ENCODE measurements at regions not wholly inside any gene's neighbourhood (a gene's known extent, or its start where the extent isn't known, plus 50 kb on each side); places are given as distances from the start of the nearest gene placed in this dataset.
"Not testable (repeated sequence)": the region's sequence is repeated elsewhere in the genome, so short reads cannot be mapped to it uniquely, and the experiment has no call there.

- DNase-seq, result no peak
These were observed 197.2 kb downstream of the GRXCR1 start for GRCh38 chr4:43089730-43090129.

- DNase-seq, result no peak
These were observed 210.5 kb downstream of the GRXCR1 start for GRCh38 chr4:43103048-43103447.

GRCh38 chr4:43112139-43112538 lies 219.6 kb downstream of the GRXCR1 start:
- no peak for DNase-seq

DNA sequence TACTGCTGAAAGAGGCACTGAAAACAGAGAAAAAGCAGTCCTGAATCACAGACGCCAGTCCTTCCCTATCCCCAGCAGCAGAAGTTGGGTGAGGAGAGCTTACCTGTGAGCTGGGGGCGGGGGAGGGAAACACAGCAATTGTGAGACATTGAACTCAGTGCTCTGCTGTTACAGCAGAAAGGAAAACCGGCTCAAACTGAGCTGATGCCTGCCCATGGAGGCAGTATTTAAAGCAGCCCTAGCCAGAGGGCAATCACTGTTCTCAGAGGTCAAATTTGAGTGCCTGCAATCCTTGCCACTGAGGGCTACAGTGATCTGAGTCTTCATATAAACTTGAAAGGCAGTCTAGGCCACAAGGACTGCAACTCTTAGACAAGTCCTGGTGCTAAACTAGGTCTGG lies 220.7 kb downstream of the GRXCR1 start:
- DNase-seq, result no peak

GRCh38 chr4:43126595-43126994 lies 234.1 kb downstream of the GRXCR1 start:
- no peak for DNase-seq

DNA sequence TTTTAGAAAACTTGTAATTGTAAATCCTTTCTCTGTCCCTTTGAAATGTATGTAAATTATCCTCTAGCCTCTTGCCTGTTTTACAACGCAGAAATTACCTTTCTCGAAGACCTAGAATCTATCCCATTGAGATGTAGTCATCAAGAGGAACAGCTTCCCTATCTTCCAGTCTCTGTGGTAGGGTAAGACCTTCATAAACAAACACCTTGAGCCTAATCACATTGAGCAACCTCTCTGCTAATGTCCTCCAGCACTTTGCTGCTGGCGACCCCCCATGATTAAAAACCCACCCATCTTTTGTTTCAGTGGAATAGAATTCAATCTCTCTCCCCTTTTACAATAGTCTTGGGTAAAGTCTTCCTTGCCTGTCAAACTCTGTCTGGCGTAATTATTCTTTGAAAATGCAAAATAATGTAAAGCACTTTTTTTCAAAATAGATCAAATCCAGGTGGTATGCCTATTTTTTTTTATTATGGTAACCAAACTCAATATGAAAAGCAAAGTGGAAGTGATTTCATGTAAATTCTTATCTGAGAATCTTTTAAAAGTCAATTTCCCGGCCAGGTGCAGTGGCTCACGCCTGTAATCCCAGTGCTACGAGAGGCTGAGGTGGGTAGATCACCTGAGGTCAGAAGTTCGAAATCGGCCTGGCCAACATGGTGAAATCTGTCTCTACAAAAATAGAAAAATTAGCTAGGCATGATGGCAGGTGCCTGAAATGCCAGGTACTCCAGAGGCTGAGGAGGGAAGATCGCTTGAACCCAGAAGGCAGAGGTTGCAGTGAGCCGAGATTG lies 237.9 kb downstream of the GRXCR1 start:
- DNase-seq, result no peak

- DNase-seq, result peak; percentile 67
These were observed 239.6 kb downstream of the GRXCR1 start for GRCh38 chr4:43132010-43132582.

- DNase-seq, result no peak
These were observed 241.1 kb downstream of the GRXCR1 start for GRCh38 chr4:43133566-43133965.

DNA sequence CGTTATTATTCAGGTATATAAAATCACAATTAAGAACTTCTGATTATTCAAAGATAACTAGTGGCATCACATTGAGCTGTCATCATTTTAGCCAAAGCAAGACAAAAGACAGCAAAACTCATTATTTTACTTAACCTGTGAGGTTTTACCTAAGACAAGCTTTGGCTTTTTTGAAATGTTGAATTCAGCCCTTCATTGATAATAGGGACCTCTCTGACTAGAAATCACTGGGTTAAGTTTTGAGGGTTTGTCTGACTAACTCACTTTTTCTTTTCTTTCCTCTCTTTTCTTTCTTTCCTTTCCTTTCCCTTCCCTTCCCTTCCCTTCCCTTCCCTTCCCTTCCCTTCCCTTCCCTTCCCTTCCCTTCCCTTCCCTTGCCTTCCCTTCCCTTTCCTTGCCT lies 244.2 kb downstream of the GRXCR1 start:
- DNase-seq, result no peak

- DNase-seq, result no peak
These were observed 253.7 kb downstream of the GRXCR1 start for GRCh38 chr4:43146198-43146597.

DNA sequence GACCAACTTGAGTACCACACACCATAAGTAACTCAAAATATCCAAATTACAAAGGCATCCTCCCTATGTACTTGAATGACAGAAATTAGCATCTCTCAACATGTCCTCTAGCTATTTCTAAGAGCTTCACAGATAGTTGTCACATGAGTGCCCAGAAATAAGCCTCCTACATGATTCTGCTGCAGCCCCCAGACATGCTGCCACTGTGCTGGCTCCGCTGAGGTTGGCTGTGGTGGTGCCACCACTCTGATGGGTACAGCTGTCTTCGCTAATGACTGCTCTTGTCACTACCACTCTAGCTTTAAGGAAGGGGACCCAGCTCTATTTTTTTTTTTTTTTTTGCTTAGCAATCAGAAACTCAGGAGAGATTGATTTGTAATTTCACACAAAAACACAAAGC lies 256.0 kb downstream of the GRXCR1 start:
- DNase-seq, result no peak

DNA sequence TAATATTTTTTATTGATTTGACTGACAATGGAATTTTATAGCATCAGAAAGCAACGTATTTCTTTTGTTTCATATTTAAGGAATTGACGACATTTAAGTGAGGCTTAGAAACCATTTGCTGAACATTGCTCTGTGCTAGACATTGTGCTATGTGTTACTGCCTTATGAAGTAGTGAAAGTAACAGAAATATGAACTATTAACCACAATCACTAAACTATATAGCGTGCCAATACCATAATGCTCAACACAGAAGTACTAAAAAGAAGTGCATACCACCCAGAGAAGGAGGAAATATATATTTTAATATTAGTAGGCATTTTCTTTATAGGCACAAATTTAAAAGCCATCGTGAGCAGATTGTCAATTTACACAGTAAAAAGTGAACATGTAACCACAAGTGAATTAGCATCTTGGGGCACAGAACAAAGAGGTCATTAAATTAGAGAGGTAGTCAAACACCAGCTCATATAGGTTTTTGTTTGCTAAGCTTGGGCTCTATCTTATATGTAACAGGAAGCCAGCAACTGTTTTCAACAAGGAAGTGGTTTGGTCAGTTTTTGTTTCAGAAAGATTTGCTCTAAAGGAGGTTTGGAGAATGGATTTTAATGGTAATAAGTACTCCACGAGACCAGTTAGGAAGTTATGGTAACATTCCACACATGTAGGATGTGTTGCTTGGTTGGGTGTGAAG lies 270.7 kb downstream of the GRXCR1 start:
- DNase-seq, result no peak

GRCh38 chr4:43189741-43190140 lies 297.2 kb downstream of the GRXCR1 start:
- no peak for DNase-seq

DNA sequence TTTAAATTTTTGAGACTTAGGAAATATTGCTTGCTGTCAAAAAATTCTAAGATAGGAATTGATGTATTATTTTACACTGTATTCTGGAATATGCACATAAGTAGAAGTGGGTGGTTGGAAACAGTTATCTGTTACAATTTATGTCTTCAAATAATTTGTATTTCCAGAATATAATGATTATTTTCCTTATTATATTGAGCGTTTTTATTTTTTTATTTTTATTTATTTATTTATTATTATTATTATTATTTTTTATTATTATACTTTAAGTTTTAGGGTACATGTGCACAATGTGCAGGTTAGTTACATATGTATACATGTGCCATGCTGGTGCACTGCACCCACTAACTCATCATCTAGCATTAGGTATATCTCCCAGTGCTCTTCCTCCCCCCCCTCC lies 320.1 kb downstream of the GRXCR1 start:
- not testable (repeated sequence) for DNase-seq

DNA sequence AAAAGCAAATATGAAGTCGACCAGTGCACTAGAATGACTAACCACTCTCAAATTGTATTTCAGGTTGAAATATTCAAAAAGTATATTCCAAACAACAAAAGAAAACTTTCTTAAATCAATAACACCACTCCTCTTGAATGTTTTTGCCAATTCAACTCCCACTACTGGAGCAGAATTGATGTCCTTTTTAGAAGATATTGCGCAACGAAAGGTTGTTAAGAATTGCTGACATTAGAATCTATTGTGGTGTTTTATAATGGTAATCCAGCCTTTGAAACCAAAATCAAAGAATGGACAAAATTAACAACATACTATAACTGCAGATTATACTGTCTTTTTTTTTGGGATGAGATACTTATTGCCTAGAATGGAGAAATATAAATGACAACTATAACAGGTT lies 331.3 kb downstream of the GRXCR1 start:
- no peak for DNase-seq

DNA sequence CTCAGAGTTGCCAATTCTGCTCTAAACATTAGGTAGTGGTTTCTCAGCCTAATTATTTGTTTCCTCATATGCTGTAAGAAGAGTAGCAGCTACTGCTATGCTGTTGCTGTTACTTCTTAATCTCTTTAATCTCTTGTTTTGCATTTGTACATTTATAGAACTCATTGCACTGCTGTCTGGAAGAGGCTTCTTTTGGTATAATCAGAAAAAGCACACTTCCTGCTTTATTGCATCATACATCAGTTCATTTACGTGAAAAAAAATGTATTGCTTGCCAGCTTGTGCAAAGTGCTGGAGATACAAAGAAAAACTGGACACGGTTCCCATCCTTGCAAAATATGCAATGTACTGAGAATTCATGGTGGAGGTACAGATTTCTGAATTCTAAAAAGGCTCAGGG lies 332.0 kb downstream of the GRXCR1 start:
- no peak for DNase-seq

DNA sequence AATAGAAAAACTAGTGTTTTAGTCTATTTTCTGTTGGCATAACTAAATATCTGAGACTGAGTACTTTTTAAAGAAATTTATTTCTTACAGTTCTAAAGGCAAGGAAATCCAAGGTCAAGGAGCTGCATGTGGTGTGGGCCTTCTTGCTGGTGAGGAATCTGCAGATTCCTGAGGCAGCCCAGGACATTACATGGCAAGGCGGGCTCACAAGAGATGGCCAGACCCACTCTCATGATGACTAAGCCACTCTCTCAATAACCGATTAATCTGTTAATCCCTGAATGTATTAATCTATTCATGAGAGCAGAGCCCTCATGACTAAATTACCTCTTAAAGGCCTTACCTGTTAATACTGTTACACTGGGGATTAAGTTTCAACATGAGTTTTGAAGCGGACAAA lies 340.8 kb downstream of the GRXCR1 start:
- no peak for DNase-seq

GRCh38 chr4:43234626-43235415 lies 342.3 kb downstream of the GRXCR1 start:
- DNase-seq, result no peak

- DNase-seq, result no peak
These were observed 345.5 kb downstream of the GRXCR1 start for GRCh38 chr4:43238008-43238407.

DNA sequence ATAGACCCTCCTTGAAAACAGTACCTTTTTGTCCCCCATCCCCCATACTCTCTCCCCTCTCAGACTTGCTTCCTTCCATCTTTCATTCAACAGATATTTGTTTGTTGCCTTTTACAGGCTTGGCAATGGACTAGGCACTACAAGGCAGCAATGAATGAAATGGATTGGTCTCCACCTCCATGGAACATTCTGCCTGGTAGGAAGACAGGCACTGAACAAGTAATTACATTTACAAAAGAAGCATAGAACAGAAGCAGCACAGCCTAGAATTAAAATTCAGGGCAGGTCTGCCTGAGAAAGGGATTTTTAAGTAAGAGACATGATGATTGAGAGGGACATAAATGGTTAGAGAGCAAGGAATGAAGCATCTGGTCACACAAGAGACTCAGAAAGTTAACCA lies 346.1 kb downstream of the GRXCR1 start:
- DNase-seq, result no peak

DNA sequence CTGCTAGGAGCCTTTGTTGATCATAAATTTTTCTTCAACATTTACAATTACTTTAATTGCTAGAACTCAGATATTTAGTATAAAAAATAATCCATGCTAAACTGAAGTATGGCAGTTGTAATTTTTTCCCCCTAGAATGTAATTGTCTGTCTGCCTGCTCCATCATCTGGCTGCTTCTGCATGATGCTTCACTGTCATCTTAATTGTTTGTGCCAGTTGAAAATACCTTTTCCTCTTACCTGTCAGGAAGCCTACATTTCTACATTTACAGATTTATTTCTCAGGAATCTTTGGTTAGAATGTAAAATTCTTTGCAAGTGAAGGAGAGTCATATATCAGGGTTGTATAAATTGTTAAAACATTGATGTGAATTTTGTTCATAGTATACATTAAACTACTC lies 348.6 kb downstream of the GRXCR1 start:
- DNase-seq, result no peak

GRCh38 chr4:43242606-43243005 lies 350.1 kb downstream of the GRXCR1 start:
- DNase-seq, result no peak

DNA sequence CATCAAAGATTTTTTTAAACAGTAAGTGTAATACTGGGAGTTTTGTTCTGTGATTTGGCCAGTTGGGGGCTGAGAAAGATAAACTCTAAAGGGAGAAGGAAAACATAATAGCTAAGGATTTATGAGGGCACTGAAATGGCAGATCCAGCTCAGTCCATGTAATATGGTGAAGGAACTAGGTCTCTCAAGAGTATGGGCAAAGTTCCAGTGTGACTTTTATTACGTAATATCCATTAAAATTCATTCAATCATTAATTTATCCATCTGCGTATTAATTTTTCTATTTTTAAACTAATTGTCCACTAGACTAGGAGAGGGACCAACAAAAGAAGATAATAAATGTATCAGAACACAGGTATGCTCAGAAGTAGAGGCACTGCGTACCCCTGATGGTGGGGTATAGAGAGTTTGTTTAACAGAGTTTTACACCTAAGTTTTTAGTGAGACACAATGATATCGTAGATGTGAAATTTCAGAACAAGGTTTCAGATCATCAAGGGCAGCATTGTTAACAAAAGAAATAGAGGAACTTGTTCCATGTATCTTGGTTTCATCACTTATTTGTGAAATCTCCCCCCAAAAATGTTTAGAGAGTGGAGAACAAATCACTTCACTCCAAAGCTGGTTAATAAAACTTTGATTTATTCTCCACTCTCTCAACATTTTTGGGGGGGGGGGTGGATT lies 351.1 kb downstream of the GRXCR1 start:
- no peak for DNase-seq

Measured in femur (tissue), 1 donor.